Upper lobe of left lung (tissue), 4 donors: ENCODE measurements at regions not wholly inside any gene's neighbourhood (a gene's known extent, or its start where the extent isn't known, plus 50 kb on each side); places are given as distances from the start of the nearest gene placed in this dataset.

Experiments
- CTCF ChIP-seq, 6 experiments: fragments of 450-650 bp in 4 of 6; fragments of 200-600 bp in 2 of 6; sonication (generic) in 2 of 6; IDR thresholded peaks; one replicate each; pipeline ENCODE4 v1.5.1; 2016 to 2019; ENCODE audit warnings: antibody characterized with exemption in 6 of 6
- EP300 ChIP-seq, 4 donors: sonication (generic); formaldehyde crosslinking; IDR thresholded peaks; one replicate each; pipeline ENCODE4 v1.5.1; 2017; ENCODE audit warnings: antibody characterized with exemption in 4 of 4, control low read depth in 2 of 4
- POLR2A ChIP-seq, 4 donors: fragments of 450-650 bp; IDR thresholded peaks; one replicate each; pipeline ENCODE4 v1.5.1; 2016 to 2017; ENCODE audit warnings: antibody characterized with exemption in 4 of 4, mild to moderate bottlenecking in 2 of 4
- POLR2AphosphoS5 ChIP-seq, 2 donors: sonication (generic); formaldehyde crosslinking; IDR thresholded peaks; one replicate each; pipeline ENCODE4 v1.5.1; 2017; ENCODE audit warnings: antibody characterized with exemption in 2 of 2

- no peak for TF ChIP-seq CTCF (IDR thresholded peaks at IDR 0.05)
- no peak for TF ChIP-seq POLR2A (IDR thresholded peaks at IDR 0.05)
- no peak for TF ChIP-seq POLR2AphosphoS5 (IDR thresholded peaks at IDR 0.05)
- TF ChIP-seq EP300 (IDR thresholded peaks at IDR 0.05), result no peak
These were observed 67.2 kb upstream of the FNDC3A start for GRCh38 chr13:48908381-48909055.
